SU-DHL-6 (cell line): ENCODE measurements at regions not wholly inside any gene's neighbourhood (a gene's known extent, or its start where the extent isn't known, plus 50 kb on each side); places are given as distances from the start of the nearest gene placed in this dataset.

ENCODE experiments used
- H2AFZ ChIP-seq: fragments of 200-600 bp; sonication (generic); 2 replicates; pipeline ENCODE4 v1.6.1; 2014; ENCODE audit warnings: low read depth, mild to moderate bottlenecking, moderate library complexity, mixed read lengths, antibody characterized with exemption, low read length; ENCODE audit not compliant: severe bottlenecking
- H3F3A ChIP-seq: fragments of 200-600 bp; shearing (Covaris generic); 2 replicates; pipeline ENCODE4 v1.6.0; 2016; ENCODE audit warnings: antibody characterized with exemption, mild to moderate bottlenecking; ENCODE audit not compliant: insufficient read depth
- H3K27ac ChIP-seq: fragments of 200-600 bp; sonication (generic); 2 replicates; pipeline ENCODE4 v1.5.1; 2016; ENCODE audit warnings: low read depth, mild to moderate bottlenecking, low read length, moderate library complexity, mixed read lengths
- H3K27me3 ChIP-seq: fragments of 200-600 bp; sonication (generic), shearing (Covaris generic); 2 replicates; pipeline ENCODE4 v1.6.0; 2014; ENCODE audit warnings: mild to moderate bottlenecking, low read length
- H3K36me3 ChIP-seq: fragments of 200-600 bp; sonication (generic); 2 replicates; pipeline ENCODE4 v1.6.1; 2014; ENCODE audit warnings: mild to moderate bottlenecking, low read length, mixed read lengths
- H3K4me2 ChIP-seq: fragments of 300-600, 200-600 bp; shearing (Covaris generic), sonication (generic); 2 replicates; pipeline ENCODE4 v1.6.0; 2014; ENCODE audit warnings: low read length, low read depth, mild to moderate bottlenecking; ENCODE audit not compliant: poor library complexity, severe bottlenecking
- H3K4me3 ChIP-seq: fragments of 200-600 bp; sonication (generic); 2 replicates; pipeline ENCODE4 v1.5.1; 2014; ENCODE audit warnings: antibody characterized with exemption, low read length, mild to moderate bottlenecking, mixed read lengths; ENCODE audit not compliant: insufficient read depth, poor library complexity, severe bottlenecking
- H3K79me2 ChIP-seq: fragments of 200-600 bp; sonication (generic); 2 replicates; pipeline ENCODE4 v1.6.1; 2014; ENCODE audit warnings: mild to moderate bottlenecking, low read length, moderate library complexity; ENCODE audit not compliant: insufficient read depth
- H3K9ac ChIP-seq: fragments of 200-600 bp; sonication (generic); 2 replicates; pipeline ENCODE4 v1.7.0; 2014; ENCODE audit warnings: mild to moderate bottlenecking, low read length
- H3K9me2 ChIP-seq: fragments of 200-600 bp; sonication (generic); replicated peaks from 2 replicates; pipeline ENCODE4 v1.6.1; 2014; ENCODE audit warnings: low read length; ENCODE audit not compliant: insufficient read depth
- H3K9me3 ChIP-seq: fragments of 200-600 bp; sonication (generic); 2 replicates; pipeline ENCODE4 v1.6.1; 2014; ENCODE audit warnings: low read length, mixed read lengths; ENCODE audit not compliant: insufficient read depth
- H4K20me1 ChIP-seq: fragments of 200-600 bp; sonication (generic); 2 replicates; pipeline ENCODE4 v1.6.1; 2014; ENCODE audit warnings: low read depth, mild to moderate bottlenecking, antibody characterized with exemption, low read length, moderate library complexity, mixed read lengths
- EZH2phosphoT487 ChIP-seq: fragments of 200-600 bp; sonication (generic), shearing (Covaris generic); conservative IDR thresholded peaks from 2 replicates; pipeline ENCODE4 v1.6.1; 2018; ENCODE audit warnings: mild to moderate bottlenecking, antibody characterized with exemption, low read length, moderate library complexity, mixed read lengths
- TF ChIP-seq, protein P1 (sequence below): fragments of 200-600 bp; sonication (generic); IDR thresholded peaks from one replicate; pipeline ENCODE4 v1.5.1; 2017; ENCODE audit warnings: antibody characterized with exemption, mild to moderate bottlenecking, low read length, moderate library complexity; ENCODE audit not compliant: insufficient read depth, poor library complexity, severe bottlenecking

DNA sequence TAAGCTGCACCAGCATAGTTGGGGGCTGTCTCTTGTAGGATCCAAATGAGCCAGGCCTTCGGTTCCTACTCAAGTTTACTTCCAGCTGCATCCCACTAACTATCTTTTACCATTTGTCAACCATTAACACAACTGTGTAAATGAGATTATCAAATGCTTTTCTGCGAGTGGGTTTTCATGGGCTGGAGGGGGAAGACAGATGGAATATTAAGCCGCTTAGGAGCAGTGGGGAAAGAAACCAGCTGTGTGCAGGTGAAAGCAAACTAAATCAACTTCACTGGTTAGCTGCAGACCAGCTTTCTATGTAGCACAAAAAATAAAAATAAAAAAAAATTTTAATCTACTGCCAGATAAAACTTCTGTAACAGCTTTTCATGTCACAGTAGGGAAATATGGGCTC, 100.8 kb upstream of the FOXN2 start:
- no peaks in the 10 kb centered on the region for H3K9me2 ChIP-seq
- no peaks in the 10 kb centered on the region for H3K79me2 ChIP-seq
- no peak overlapping the region for H3K9ac ChIP-seq
- no peak overlapping the region for H3K4me3 ChIP-seq
- no peak for TF ChIP-seq EZH2phosphoT487
- TF ChIP-seq, protein P1, sequence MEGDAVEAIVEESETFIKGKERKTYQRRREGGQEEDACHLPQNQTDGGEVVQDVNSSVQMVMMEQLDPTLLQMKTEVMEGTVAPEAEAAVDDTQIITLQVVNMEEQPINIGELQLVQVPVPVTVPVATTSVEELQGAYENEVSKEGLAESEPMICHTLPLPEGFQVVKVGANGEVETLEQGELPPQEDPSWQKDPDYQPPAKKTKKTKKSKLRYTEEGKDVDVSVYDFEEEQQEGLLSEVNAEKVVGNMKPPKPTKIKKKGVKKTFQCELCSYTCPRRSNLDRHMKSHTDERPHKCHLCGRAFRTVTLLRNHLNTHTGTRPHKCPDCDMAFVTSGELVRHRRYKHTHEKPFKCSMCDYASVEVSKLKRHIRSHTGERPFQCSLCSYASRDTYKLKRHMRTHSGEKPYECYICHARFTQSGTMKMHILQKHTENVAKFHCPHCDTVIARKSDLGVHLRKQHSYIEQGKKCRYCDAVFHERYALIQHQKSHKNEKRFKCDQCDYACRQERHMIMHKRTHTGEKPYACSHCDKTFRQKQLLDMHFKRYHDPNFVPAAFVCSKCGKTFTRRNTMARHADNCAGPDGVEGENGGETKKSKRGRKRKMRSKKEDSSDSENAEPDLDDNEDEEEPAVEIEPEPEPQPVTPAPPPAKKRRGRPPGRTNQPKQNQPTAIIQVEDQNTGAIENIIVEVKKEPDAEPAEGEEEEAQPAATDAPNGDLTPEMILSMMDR, result no peak
- H3K27ac ChIP-seq, result no peak overlapping the region
- H3K4me2 ChIP-seq, result no peak overlapping the region
- no peaks in the 10 kb centered on the region for H3F3A ChIP-seq
- H4K20me1 ChIP-seq, result no peaks in the 10 kb centered on the region
- H3K27me3 ChIP-seq, result no peaks in the 10 kb centered on the region
- H3K36me3 ChIP-seq, result no peaks in the 10 kb centered on the region
- H3K9me3 ChIP-seq, result no peaks in the 10 kb centered on the region
- no peak overlapping the region for H2AFZ ChIP-seq

DNA sequence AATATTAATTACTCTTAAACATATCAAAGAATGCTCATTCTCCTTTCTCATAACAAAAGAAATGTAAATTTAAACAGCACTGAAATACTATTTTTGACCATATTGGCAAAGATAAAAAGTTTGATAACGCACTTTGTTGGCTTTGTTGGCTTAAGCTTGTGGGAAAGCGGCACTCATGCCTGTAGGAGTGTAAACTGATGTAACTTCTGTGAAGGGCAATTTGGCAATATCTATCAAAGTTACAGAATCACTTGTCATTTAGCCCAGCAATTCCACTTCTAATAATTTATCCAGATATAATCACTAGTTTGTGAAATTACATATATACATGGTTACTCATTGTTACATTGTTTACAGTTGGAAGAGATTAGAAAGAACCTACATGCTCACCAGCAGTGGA, 96.3 kb upstream of the FOXN2 start:
- H4K20me1 ChIP-seq, result no peaks in the 10 kb centered on the region
- no peaks in the 10 kb centered on the region for H3K36me3 ChIP-seq
- TF ChIP-seq, protein P1, result no peak
- no peak for TF ChIP-seq EZH2phosphoT487

DNA sequence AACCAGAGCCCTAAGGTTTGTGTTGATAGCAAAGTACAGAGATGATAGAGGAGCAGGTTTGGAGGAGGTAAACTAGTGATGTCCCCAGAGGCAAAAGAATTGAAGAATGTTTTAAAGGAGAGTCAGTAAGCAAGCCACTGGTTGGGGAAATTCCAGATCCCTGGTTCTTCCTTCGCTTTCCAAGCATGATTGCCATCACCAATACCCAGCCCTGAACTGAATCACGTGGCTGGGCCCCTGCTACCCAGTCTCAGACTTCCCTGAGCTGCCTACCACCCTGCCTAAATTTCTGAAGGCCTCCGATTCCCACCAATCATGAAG, 95.3 kb upstream of the FOXN2 start:
- Histone ChIP-seq H3K4me3 (no peak overlapping the region), H3K9ac (no peak overlapping the region), H3K79me2 (no peaks in the 10 kb centered on the region), H3K36me3 (no peaks in the 10 kb centered on the region), H2AFZ (no peak overlapping the region), H3K9me3 (no peaks in the 10 kb centered on the region), H3K9me2 (no peaks in the 10 kb centered on the region), H4K20me1 (no peaks in the 10 kb centered on the region), H3K27me3 (no peaks in the 10 kb centered on the region), H3F3A (no peaks in the 10 kb centered on the region), H3K4me2 (no peak overlapping the region), H3K27ac (no peak overlapping the region)
- no peak for TF ChIP-seq EZH2phosphoT487
- TF ChIP-seq, protein P1, result no peak

More for the DNA sequence above, 96.3 kb upstream of the FOXN2 start:
- Histone ChIP-seq H3K27me3 (no peaks in the 10 kb centered on the region), H3K9me3 (no peaks in the 10 kb centered on the region), H3K27ac (no peak overlapping the region), H3K4me2 (no peak overlapping the region), H3F3A (no peaks in the 10 kb centered on the region), H3K9me2 (no peaks in the 10 kb centered on the region), H3K9ac (no peak overlapping the region), H3K4me3 (no peak overlapping the region), H2AFZ (no peak overlapping the region), H3K79me2 (no peaks in the 10 kb centered on the region)
